ENCODE measurements at regions not wholly inside any gene's neighbourhood (a gene's known extent, or its start where the extent isn't known, plus 50 kb on each side); places are given as distances from the start of the nearest gene placed in this dataset.

- no peak for DNase-seq
Measured at GRCh38 chr9:84583866-84584265, 85.7 kb upstream of the NTRK2 start.

- DNase-seq = no peak
Measured at GRCh38 chr9:84586662-84587061, 82.9 kb upstream of the NTRK2 start.

- no peak for DNase-seq
Measured at GRCh38 chr9:84587153-84587552, 82.4 kb upstream of the NTRK2 start.

- DNase-seq = no peak
Measured at GRCh38 chr9:84589542-84589941, 80.0 kb upstream of the NTRK2 start.

- DNase-seq = no peak
Measured at GRCh38 chr9:84590706-84591105, 78.8 kb upstream of the NTRK2 start.

- no peak for DNase-seq
Measured at GRCh38 chr9:84592918-84593317, 76.6 kb upstream of the NTRK2 start.

GRCh38 chr9:84593352-84593751 is 76.2 kb upstream of the NTRK2 start:
- peak in 2 of 3 donors; percentile 17 to 52 for DNase-seq

- no peak for DNase-seq
Measured at GRCh38 chr9:84597131-84597530, 72.4 kb upstream of the NTRK2 start.

GRCh38 chr9:84598921-84599636 is 70.5 kb upstream of the NTRK2 start:
- DNase-seq = no peak

GRCh38 chr9:84600739-84601138 is 68.8 kb upstream of the NTRK2 start:
- no peak for DNase-seq

GRCh38 chr9:84604223-84604622 is 65.3 kb upstream of the NTRK2 start:
- DNase-seq = no peak

- DNase-seq = no peak
Measured at GRCh38 chr9:84609779-84610178, 59.8 kb upstream of the NTRK2 start.

GRCh38 chr9:84613431-84613830 is 56.1 kb upstream of the NTRK2 start:
- DNase-seq = no peak

- no peak for DNase-seq
Measured at GRCh38 chr9:84615544-84615943, 54.0 kb upstream of the NTRK2 start.

- DNase-seq = no peak
Measured at GRCh38 chr9:84617411-84618029, 52.0 kb upstream of the NTRK2 start.
